NCI-H2227 treated with DMSO at 0.1 percent for 48 hours (cell line): ENCODE measurements at regions not wholly inside any gene's neighbourhood (a gene's known extent, or its start where the extent isn't known, plus 50 kb on each side); places are given as distances from the start of the nearest gene placed in this dataset.
"Not testable (repeated sequence)": the region's sequence is repeated elsewhere in the genome, so short reads cannot be mapped to it uniquely, and the experiment has no call there.

ENCODE experiments used
- DNase-seq: peaks from one replicate; lab custom pipeline; 2025; lab: John Stamatoyannopoulos, UW

DNA sequence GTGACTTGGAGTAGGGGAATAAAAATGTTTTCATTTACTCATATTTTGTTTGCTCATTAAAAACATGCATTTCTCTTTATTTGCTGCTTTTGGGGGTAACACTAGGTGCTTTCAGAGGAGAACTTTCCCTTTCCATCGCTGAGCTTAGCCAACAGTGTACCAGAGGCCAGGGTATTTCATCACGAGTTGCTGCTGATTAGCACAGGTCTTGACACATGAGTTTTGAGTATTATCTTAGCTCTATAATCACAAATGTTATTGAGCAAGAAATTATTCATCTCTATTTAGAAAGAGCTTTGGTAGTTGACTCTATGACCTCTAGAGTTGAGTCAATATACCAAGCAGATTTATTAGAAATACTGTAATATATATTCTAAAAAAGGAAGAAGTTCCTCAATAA lies 375.9 kb downstream of the NXPH1 start:
- no peak for DNase-seq

DNA sequence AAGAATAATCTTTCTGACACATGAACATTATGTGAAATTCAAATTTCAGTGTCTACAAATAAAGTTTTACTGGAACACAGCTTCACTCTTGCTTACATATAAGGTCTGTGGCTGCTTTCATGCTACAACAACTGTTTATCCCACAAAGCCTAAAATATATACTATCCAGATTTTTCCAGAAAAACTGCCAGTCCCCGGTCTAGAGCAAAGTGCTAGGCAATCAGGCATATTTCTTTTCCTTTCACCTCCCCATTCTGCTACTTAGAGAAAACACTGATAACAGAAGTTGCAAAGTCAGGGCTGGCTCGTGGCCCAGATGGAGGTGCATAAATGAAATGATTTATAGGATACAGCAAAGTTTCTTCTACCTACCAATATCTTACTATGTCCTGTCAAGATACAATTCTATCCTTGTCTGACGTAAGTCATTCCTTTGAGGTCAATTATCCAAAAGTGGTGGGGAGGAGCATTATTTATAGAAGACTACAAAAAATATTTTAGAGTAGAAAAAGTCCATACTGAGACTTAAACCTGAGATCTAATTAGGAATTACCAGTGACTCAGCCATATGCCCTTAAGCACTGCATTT lies 384.1 kb downstream of the NXPH1 start:
- DNase-seq: no peak

DNA sequence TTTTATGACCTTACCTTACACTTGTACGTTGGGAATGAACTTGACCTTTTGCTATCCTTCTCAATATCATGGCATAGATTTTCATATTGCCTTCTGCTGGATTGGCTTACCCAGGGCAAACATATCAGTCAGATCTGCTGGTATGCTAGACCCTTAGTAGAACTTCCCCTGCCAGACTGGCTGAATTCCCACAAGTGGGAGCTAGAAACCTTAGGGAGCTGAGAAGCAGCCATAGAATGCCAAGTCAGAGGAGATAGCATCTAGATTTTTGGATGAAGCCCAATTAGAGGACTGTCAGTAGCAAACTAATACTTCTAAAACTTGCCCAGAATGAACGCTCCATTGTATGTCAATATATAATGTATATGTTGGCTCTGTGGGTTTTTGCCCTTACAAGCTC lies 385.0 kb downstream of the NXPH1 start:
- DNase-seq: no peak

DNA sequence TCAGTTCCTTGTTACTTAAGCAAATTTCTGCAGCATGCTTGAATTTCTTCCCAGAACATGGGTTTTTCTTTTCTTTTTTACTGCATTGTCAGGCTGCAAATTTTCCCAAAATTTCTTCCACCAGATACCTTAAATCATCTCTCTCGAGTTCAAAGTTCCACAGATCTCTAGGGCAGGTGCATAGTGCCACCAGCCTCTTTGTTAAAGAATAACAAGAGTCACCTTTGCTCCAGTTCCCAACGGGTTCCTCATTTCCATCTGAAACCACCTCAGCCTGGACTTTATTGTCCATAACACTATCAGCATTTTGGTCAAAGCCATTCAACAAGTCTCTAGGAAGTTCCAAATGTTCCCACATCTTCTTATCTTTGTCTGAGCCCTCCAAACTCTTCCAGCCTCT lies 389.2 kb downstream of the NXPH1 start:
- no peak for DNase-seq

DNA sequence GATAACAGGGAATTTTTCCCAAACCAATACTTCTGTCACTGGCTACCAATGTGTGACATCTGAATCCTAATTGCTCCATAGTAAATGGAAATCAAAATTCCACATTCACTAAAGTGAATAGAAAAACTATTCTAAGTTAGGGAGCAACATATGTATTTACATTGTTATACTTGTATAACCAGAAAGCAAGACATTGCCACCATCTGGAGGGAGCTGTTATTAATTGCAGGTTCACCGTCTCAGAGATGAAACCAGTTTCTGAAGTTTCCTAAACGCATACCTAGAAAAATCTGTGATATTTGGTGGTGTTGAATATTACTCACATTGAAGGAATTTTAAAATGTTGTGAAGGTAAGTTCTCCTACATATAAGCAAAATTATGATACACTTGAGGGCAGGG lies 390.1 kb downstream of the NXPH1 start:
- DNase-seq: no peak

DNA sequence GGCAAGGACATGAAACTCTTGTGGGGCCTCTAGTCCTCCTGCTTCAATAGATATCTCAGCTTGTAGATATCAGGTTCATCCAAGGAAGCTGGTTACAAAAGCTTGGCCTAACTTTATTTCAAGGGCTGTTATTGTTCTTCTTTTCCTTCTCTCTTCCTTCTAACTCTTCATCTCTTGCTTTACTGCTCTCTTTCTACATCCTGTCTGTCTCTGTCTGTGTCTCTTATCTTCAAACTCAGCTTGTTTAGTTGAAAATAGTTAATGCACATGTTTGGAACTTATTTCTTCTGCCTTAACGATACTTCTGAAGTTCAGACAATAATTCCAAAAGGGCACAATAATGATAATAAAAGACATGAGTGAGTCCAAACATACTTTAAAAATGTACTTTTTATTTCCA lies 393.9 kb downstream of the NXPH1 start:
- no peak for DNase-seq

- DNase-seq: no peak
These were observed 395.7 kb downstream of the NXPH1 start for GRCh38 chr7:8829100-8829499.

GRCh38 chr7:8831376-8831775 lies 398.0 kb downstream of the NXPH1 start:
- DNase-seq: no peak

DNA sequence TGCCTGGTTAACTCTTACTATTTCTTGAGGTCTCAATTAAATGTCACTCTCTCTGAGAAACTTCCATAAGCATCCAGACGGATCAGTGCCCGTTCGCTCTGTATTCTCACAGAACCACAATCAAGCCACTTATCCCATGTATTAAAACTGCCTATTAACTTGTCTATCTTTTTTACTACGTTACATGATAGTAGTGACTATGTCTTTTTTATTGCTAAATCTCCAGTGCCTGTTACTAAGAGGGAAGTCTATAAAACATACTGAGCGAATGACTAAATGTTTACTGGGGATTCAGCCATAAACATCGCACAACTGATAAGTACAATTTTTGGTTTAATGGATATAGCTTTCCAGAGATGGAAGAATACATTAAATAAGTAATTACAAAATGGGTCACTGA lies 399.9 kb downstream of the NXPH1 start:
- DNase-seq: no peak

- DNase-seq: no peak
These were observed 407.8 kb downstream of the NXPH1 start for GRCh38 chr7:8841171-8841570.

GRCh38 chr7:8871716-8872115 lies 438.3 kb downstream of the NXPH1 start:
- DNase-seq: no peak

- no peak for DNase-seq
These were observed 448.5 kb downstream of the NXPH1 start for GRCh38 chr7:8881916-8882315.

DNA sequence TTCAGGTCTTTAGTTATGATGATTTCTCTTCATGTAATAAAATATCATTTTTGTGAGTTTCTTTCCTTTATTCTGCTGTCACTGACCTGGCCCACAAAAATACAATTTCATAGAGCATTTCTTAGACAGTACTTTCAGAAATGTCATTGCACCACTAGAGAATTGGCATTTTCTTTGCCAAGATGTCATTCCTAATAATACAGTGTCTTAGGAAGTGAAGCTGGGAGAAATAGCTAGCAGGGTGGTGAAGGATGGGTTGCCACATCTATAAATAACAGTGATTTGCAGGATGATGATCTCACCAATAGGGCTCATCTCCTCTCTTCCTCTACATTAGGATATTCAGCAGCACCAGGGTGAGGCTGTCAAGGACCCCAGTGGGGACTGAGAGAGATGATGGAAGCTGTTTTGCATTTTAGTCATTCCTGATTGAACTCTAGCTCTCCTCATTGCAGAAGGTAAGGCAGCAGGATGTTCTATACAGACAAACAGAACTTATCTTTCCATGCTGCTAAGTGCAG lies 452.1 kb downstream of the NXPH1 start:
- no peak for DNase-seq

DNA sequence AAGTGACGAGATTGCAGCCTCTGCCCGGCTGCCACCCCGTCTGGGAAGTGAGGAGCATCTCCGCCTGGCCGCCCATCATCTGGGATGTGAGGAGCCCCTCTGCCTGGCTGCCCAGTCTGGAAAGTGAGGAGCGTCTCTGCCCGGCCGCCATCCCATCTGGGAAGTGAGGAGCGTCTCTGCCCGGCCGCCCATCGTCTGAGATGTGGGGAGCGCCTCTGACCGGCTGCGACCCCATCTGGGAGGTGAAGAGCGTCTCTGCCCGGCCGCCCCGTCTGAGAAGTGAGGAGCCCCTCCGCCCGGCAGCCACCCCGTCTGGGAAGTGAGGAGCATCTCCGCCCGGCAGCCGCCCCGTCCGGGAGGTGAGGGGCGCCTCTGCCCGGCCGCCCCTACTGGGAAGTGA lies 456.9 kb downstream of the NXPH1 start:
- DNase-seq: not testable (repeated sequence)

DNA sequence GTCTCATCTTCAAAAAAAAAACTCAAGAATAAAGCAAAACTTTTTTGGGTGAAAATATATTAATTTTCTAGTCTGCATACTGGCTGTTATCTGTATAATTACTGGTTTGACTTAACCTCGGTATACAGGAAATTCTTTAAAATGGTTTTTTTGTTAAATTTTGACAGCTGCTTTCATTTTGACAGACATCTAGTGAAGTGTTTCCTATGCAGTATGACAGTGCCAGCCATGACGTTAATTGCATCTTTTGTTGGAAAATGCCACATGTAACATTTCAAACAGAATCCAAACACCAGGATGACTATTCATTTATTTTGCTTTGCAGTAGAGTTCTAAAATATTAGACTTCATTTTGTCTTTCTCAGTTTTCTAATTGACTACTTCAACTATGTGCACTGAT lies 460.4 kb downstream of the NXPH1 start:
- no peak for DNase-seq

- no peak for DNase-seq
These were observed 473.1 kb downstream of the NXPH1 start for GRCh38 chr7:8906396-8907075.

- DNase-seq: no peak
These were observed 475.5 kb downstream of the NXPH1 start for GRCh38 chr7:8908889-8909288.

GRCh38 chr7:8913682-8914081 lies 480.3 kb downstream of the NXPH1 start:
- no peak for DNase-seq

DNA sequence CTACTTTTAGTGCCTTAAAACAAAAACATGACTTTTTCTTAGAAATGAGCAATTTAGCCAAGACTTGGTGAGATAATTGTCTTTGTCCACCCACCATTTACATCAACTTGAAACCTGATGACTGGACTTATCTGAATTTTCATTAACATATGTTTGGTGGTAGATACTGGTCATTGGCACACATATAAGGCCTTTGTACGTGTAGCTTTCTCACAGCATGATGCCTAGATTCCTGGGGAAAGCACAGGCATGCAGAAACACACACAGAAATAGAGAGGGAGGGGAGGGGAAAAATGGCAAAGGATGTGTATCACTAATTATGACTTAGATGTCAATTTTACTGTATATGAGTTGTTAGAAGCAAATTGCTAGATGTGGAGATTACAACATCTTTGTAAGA lies 488.4 kb downstream of the NXPH1 start:
- no peak for DNase-seq

DNA sequence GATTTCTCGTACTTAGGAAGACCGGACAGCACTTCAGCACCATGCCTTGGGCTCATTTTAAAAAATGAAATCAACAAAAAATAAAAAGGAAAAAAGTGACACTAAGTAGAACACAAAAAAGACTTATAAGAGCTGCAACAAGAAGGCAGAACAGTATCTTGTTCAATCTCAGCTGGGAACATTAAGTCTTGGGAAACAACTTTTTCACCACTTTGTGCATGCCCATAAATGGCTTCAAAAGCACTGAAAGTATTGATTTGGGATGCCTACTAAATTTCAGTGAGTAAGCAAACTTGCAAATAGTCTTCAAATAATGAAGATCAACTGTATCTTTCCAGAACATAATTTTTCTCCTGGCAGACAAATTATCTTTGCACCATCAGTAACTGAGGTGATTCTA lies 489.3 kb downstream of the NXPH1 start:
- no peak for DNase-seq

GRCh38 chr7:8923164-8923806 lies 489.9 kb downstream of the NXPH1 start:
- no peak for DNase-seq

DNA sequence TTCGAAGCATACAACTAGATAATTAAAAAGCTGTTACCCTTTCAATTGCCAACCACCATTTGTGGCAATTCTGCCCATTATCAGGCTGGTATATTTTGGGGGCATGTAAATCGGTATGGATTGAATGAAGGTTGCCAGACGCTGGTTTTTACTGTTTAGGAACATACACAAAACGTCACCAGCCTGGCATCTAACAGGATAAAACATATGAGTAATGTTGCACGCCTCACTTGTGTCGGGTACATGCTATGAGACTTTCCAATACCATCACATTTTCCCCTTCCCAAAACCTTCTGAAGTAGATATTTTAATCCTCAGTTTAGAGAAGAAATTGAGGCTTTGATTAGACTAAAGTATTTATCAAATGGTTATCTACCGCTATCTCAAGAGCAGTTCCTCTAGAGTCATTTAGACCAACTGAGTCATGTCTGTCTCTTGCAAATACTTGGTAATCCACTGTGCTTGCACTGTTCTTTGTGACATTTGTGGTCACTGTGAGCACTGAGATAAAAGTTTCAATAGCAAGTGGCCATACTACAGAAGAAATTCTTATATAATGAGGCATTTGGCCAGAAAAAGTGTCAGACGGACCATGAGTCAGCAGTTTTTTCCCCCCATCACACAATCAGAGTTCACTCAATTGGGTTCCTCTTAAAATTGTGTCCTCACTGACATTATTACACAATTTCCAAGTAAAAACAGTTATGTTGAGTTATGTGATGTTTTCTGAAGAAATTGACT lies 498.7 kb downstream of the NXPH1 start:
- DNase-seq: no peak

DNA sequence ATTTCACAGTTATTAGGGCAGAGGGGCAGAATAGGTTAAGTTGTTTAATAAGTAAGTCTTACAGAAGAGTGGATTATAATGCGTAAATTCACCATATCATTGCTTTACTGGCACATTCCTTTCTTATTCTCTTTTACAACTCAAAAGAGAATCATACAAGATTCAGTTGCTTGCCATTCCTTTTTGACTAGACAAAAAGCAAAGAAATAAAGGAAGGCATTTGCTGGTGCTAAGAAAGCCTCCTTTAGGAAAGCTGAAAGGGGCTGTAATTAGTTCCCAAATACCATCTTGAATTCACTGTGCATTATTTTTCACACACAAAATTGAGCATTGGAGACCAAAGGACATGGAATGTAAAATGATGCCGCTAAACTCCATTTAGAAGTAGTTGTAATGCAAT lies 499.3 kb downstream of the NXPH1 start:
- no peak for DNase-seq
